Spleen (tissue), 11 donors: ENCODE measurements at regions not wholly inside any gene's neighbourhood (a gene's known extent, or its start where the extent isn't known, plus 50 kb on each side); places are given as distances from the start of the nearest gene placed in this dataset.

Source experiments
- DNase-seq: peaks from one replicate; pipeline ENCODE4 v3.0.0-alpha.2; 2020
- H3K27ac ChIP-seq, 8 donors: fragments of 200-600 bp; sonication (generic) in 7 of 8; 1 replicate in 4 of 8; 2 replicates in 4 of 8; pipeline versions ENCODE4 v1.5.0 to v1.8.0; 2016 to 2021; ENCODE audit warnings: inconsistent platforms in 4 of 8, mild to moderate bottlenecking in 4 of 8, moderate library complexity in 1 of 8
- H3K27me3 ChIP-seq, 7 donors: fragments of 200-600 bp; sonication (generic) in 6 of 7; replicated peaks in 1 of 7; 1 replicate in 4 of 7; 2 replicates in 3 of 7; pipeline versions ENCODE4 v1.5.0 to v1.8.0; 2016 to 2021; ENCODE audit warnings: inconsistent platforms in 3 of 7, mild to moderate bottlenecking in 1 of 7
- H3K36me3 ChIP-seq, 6 donors: fragments of 200-600 bp; sonication (generic) in 5 of 6; 1 replicate in 4 of 6; 2 replicates in 2 of 6; pipeline versions ENCODE4 v1.5.0 to v1.8.0; 2016 to 2021; ENCODE audit warnings: inconsistent platforms in 2 of 6
- H3K4me1 ChIP-seq, 6 donors: fragments of 200-600 bp; sonication (generic) in 5 of 6; 1 replicate in 3 of 6; 2 replicates in 3 of 6; pipeline versions ENCODE4 v1.5.0 to v1.8.0; 2016 to 2021; ENCODE audit warnings: inconsistent platforms in 3 of 6
- H3K4me3 ChIP-seq, 8 donors: fragments of 200-600 bp; sonication (generic) in 7 of 8; 1 replicate in 4 of 8; 2 replicates in 4 of 8; pipeline versions ENCODE4 v1.5.0 to v1.8.0; 2016 to 2021; ENCODE audit warnings: inconsistent platforms in 4 of 8, mild to moderate bottlenecking in 4 of 8, moderate library complexity in 2 of 8
- H3K9me3 ChIP-seq, 8 donors: fragments of 200-600 bp; sonication (generic) in 7 of 8; 1 replicate in 4 of 8; 2 replicates in 4 of 8; pipeline versions ENCODE4 v1.5.0 to v1.8.0; 2016 to 2021; ENCODE audit warnings: inconsistent platforms in 4 of 8
- CTCF ChIP-seq, 11 experiments: fragments of 200-600 bp in 7 of 11; fragments of 450-650 bp in 4 of 11; sonication (generic) in 4 of 11; IDR thresholded peaks in 8 of 11; conservative IDR thresholded peaks in 3 of 11; 1 replicate in 7 of 11; 2 replicates in 4 of 11; pipeline versions ENCODE4 v1.4.0 to v1.8.0; 2016 to 2021; ENCODE audit warnings: antibody characterized with exemption in 11 of 11, inconsistent platforms in 4 of 11, mild to moderate bottlenecking in 1 of 11
- POLR2A ChIP-seq, 3 donors: fragments of 450-650 bp; IDR thresholded peaks; one replicate each; pipeline ENCODE4 v1.5.1; 2017; ENCODE audit warnings: antibody characterized with exemption in 3 of 3, mild to moderate bottlenecking in 1 of 3
- POLR2AphosphoS5 ChIP-seq, 3 donors: sonication (generic); formaldehyde crosslinking; IDR thresholded peaks; one replicate each; pipeline ENCODE4 v1.5.1; 2017; ENCODE audit warnings: antibody characterized with exemption in 3 of 3
- WGBS, 5 donors: extraction: QIAGEN DNeasy Blood & Tissue Kit in 3 of 5; methylation state at CpG; one replicate each; pipeline versions ENCODE4 v1.1.5 to v1.1.7; 2013 to 2018; 5-methylcytosine and 5-hydroxymethylcytosine counted together
- intact Hi-C: fragments of 100-400 bp; cut with DNase I; formaldehyde crosslinking; loops from one replicate; pipeline ENCODE4 v1.15.0; 2023; ENCODE audit warnings: low total_unique reads
- donor health status: healthy with polysubstance abuse.
- donor health status: DM: no; HTN: no; CAD: no; lungs with moderate emphysema.
- donor health status: DM: no; HTN: no; CAD: no.
- donor health status: Bipolar disorder and iron deficiency.
- donor health status: healthy.
- donor health status: DM: no; HTN: no; CAD: no.
- donor health status: DM: yes; HTN: yes; CAD: no.

- no peak for TF ChIP-seq POLR2AphosphoS5 (IDR thresholded peaks at IDR 0.05)
- TF ChIP-seq CTCF (IDR thresholded peaks at IDR 0.05 in 8 of 11, conservative IDR thresholded peaks at IDR 0.05 in 3 of 11): no peak
- no peak for TF ChIP-seq POLR2A (IDR thresholded peaks at IDR 0.05)
- Histone ChIP-seq H3K27me3 (no peaks in the 10 kb centered on the region), H3K4me3 (no peak overlapping the region), H3K4me1 (no peaks in the 10 kb centered on the region), H3K36me3 (no peaks in the 10 kb centered on the region), H3K27ac (no peak overlapping the region), H3K9me3 (no peaks in the 10 kb centered on the region)
- 80 to 90% (median 83%) methylated on average over 5 of the region's 5 CpGs for WGBS, 5 donors
- DNase-seq: no peak
- intact Hi-C loops: no loop called here
Measured at GRCh38 chr9:13487071-13487470, 207.6 kb upstream of the MPDZ start.

- TF ChIP-seq CTCF (IDR thresholded peaks at IDR 0.05 in 8 of 11, conservative IDR thresholded peaks at IDR 0.05 in 3 of 11) (no peak), POLR2AphosphoS5 (IDR thresholded peaks at IDR 0.05) (no peak), POLR2A (IDR thresholded peaks at IDR 0.05) (no peak)
- H3K4me1 ChIP-seq: no peaks in the 10 kb centered on the region
- no peak overlapping the region for H3K4me3 ChIP-seq
- intact Hi-C loops: no loop called here
- H3K9me3 ChIP-seq: no peaks in the 10 kb centered on the region
- no peak overlapping the region for H3K27ac ChIP-seq
- no peak for DNase-seq
- no peaks in the 10 kb centered on the region for H3K27me3 ChIP-seq
- 92 to 97% (median 95%) methylated on average over 3 of the region's 3 CpGs for WGBS, 5 donors
- no peaks in the 10 kb centered on the region for H3K36me3 ChIP-seq
Measured at GRCh38 chr9:13485068-13485596, 205.6 kb upstream of the MPDZ start.

GRCh38 chr9:13484186-13484585 lies 204.7 kb upstream of the MPDZ start:
- intact Hi-C loops: no loop called here
- 85 to 93% (median 93%) methylated on average over 3 of the region's 3 CpGs for WGBS, 5 donors
- TF ChIP-seq POLR2A (IDR thresholded peaks at IDR 0.05): no peak
- no peak for TF ChIP-seq CTCF (IDR thresholded peaks at IDR 0.05 in 8 of 11, conservative IDR thresholded peaks at IDR 0.05 in 3 of 11)
- TF ChIP-seq POLR2AphosphoS5 (IDR thresholded peaks at IDR 0.05): no peak
- Histone ChIP-seq H3K9me3 (no peaks in the 10 kb centered on the region), H3K4me1 (no peaks in the 10 kb centered on the region), H3K36me3 (no peaks in the 10 kb centered on the region), H3K27ac (no peak overlapping the region), H3K27me3 (no peaks in the 10 kb centered on the region), H3K4me3 (no peak overlapping the region)
- DNase-seq: no peak

- H3K9me3 ChIP-seq: peaks cover 0 to 12% (median 4%) of the 10 kb centered on the region in 8 donors
- DNase-seq: no peak
- no peaks in the 10 kb centered on the region for H3K27me3 ChIP-seq
- H3K36me3 ChIP-seq: no peaks in the 10 kb centered on the region
- TF ChIP-seq POLR2A (IDR thresholded peaks at IDR 0.05): no peak
- TF ChIP-seq POLR2AphosphoS5 (IDR thresholded peaks at IDR 0.05): no peak
- no peak for TF ChIP-seq CTCF (IDR thresholded peaks at IDR 0.05 in 8 of 11, conservative IDR thresholded peaks at IDR 0.05 in 3 of 11)
- intact Hi-C loops: no loop called here
- no peaks in the 10 kb centered on the region for H3K4me1 ChIP-seq
- H3K27ac ChIP-seq: no peak overlapping the region
- H3K4me3 ChIP-seq: no peak overlapping the region
Measured at GRCh38 chr9:13481274-13481673, 201.8 kb upstream of the MPDZ start.
